GM23338 (cell line): ENCODE measurements at regions not wholly inside any gene's neighbourhood (a gene's known extent, or its start where the extent isn't known, plus 50 kb on each side); places are given as distances from the start of the nearest gene placed in this dataset.

Experiments
- ATAC-seq: fragments of 200-7000 bp; cut with Tn5 transposase; 3 replicates; pipeline ENCODE4 v1.9.1; 2020
- DNase-seq: peaks from one replicate; pipeline ENCODE4 v3.0.0-alpha.2; 2015; ENCODE audit warnings: low spot score
- H2AFZ ChIP-seq: fragments of 200-600 bp; sonication (generic); 2 replicates; pipeline ENCODE4 v1.8.0; 2016; ENCODE audit warnings: antibody characterized with exemption, mild to moderate bottlenecking, moderate library complexity
- H3F3A ChIP-seq: fragments of 200-600 bp; sonication (generic); replicated peaks from 2 replicates; pipeline ENCODE4 v1.8.0; 2017; ENCODE audit warnings: antibody characterized with exemption, mixed run types, low read depth
- H3K27ac ChIP-seq: fragments of 200-600 bp; sonication (generic); 2 replicates; pipeline ENCODE4 v1.6.1; 2016; ENCODE audit warnings: low read depth
- H3K27me3 ChIP-seq: fragments of 200-600 bp; sonication (generic); 2 replicates; pipeline ENCODE4 v1.8.0; 2016; ENCODE audit warnings: mild to moderate bottlenecking, mixed run types, moderate library complexity; ENCODE audit not compliant: insufficient read depth
- H3K36me3 ChIP-seq: fragments of 200-600 bp; sonication (generic); 2 replicates; pipeline ENCODE4 v1.8.0; 2016; ENCODE audit warnings: mild to moderate bottlenecking; ENCODE audit not compliant: insufficient read depth
- H3K4me1 ChIP-seq: fragments of 200-600 bp; sonication (generic); 2 replicates; pipeline ENCODE4 v1.8.0; 2016; ENCODE audit warnings: mild to moderate bottlenecking, moderate library complexity; ENCODE audit not compliant: insufficient read depth
- H3K4me2 ChIP-seq: fragments of 200-600 bp; sonication (generic); 2 replicates; pipeline ENCODE4 v1.7.1; 2017; ENCODE audit warnings: mixed run types
- H3K4me3 ChIP-seq: fragments of 200-600 bp; sonication (generic); 2 replicates; pipeline ENCODE4 v1.6.1; 2016; ENCODE audit warnings: mixed run types
- H3K79me2 ChIP-seq: fragments of 200-600 bp; sonication (generic); replicated peaks from 2 replicates; pipeline ENCODE4 v1.8.0; 2017; ENCODE audit warnings: mild to moderate bottlenecking; ENCODE audit not compliant: insufficient read depth
- H3K9me2 ChIP-seq: fragments of 200-600 bp; sonication (generic); 2 replicates; pipeline ENCODE4 v1.8.0; 2017; ENCODE audit not compliant: insufficient read depth
- H4K20me1 ChIP-seq: fragments of 200-600 bp; sonication (generic); replicated peaks from 2 replicates; pipeline ENCODE4 v1.8.0; 2017; ENCODE audit warnings: mild to moderate bottlenecking; ENCODE audit not compliant: insufficient read depth
- H3K27ac Mint-ChIP-seq: 2 replicates; pipeline ENCODE4 v1.8.0; 2020; ENCODE audit warnings: inconsistent platforms, mild to moderate bottlenecking, moderate library complexity, mixed read lengths
- H3K27me3 Mint-ChIP-seq: 3 replicates; pipeline ENCODE4 v1.8.0; 2022; ENCODE audit warnings: low read depth, mild to moderate bottlenecking, moderate library complexity, mixed read lengths, inconsistent platforms; ENCODE audit not compliant: insufficient read depth, poor library complexity
- H3K36me3 Mint-ChIP-seq: 3 replicates; pipeline ENCODE4 v1.8.0; 2021; ENCODE audit warnings: low read depth, mild to moderate bottlenecking, inconsistent platforms, moderate library complexity, mixed read lengths
- H3K4me1 Mint-ChIP-seq: 3 replicates; pipeline ENCODE4 v1.8.0; 2020; ENCODE audit warnings: mild to moderate bottlenecking, inconsistent platforms, mixed read lengths
- H3K4me3 Mint-ChIP-seq: 3 replicates; pipeline ENCODE4 v1.8.0; 2021; ENCODE audit warnings: moderate library complexity, mild to moderate bottlenecking, inconsistent platforms, mixed read lengths
- H3K9me3 Mint-ChIP-seq: 3 replicates; pipeline ENCODE4 v1.8.0; 2020; ENCODE audit warnings: moderate library complexity, mild to moderate bottlenecking, inconsistent platforms, mixed read lengths
- CREB1 ChIP-seq: fragments of 250-450 bp; sonication (Bioruptor Pico); IDR thresholded peaks from 2 replicates; pipeline ENCODE4 v1.5.0; 2020; ENCODE audit warnings: low read depth, mild to moderate bottlenecking, moderate library complexity
- EZH2phosphoT487 ChIP-seq: fragments of 200-600 bp; sonication (generic); IDR thresholded peaks from one replicate; pipeline ENCODE4 v1.8.1; 2018; ENCODE audit warnings: antibody characterized with exemption; ENCODE audit not compliant: unreplicated experiment
- NANOG ChIP-seq: IDR thresholded peaks from 2 replicates; pipeline ENCODE4 v1.6.1; 2016; ENCODE audit warnings: antibody characterized with exemption, borderline replicate concordance
- POLR2AphosphoS5 ChIP-seq: IDR thresholded peaks from 2 replicates; pipeline ENCODE4 v1.6.1; 2016; ENCODE audit warnings: antibody characterized with exemption, low read depth
- STAT1 ChIP-seq: IDR thresholded peaks from one replicate; pipeline ENCODE4 v1.6.1; 2016; ENCODE audit warnings: antibody characterized with exemption; ENCODE audit not compliant: unreplicated experiment
- ZNF114 ChIP-seq: fragments of 250-450 bp; sonication (Bioruptor Pico); IDR thresholded peaks from 2 replicates; pipeline ENCODE4 v1.5.0; 2020; ENCODE audit warnings: mild to moderate bottlenecking, moderate library complexity
- ZNF462 ChIP-seq: fragments of 250-450 bp; sonication (Bioruptor Pico); IDR thresholded peaks from 2 replicates; pipeline ENCODE4 v1.5.0; 2020; ENCODE audit warnings: mild to moderate bottlenecking, moderate library complexity
- TF ChIP-seq, protein P1 (sequence below): IDR thresholded peaks from one replicate; pipeline ENCODE4 v1.6.1; 2018; ENCODE audit warnings: antibody characterized with exemption; ENCODE audit not compliant: unreplicated experiment
- TF ChIP-seq, protein P2 (sequence below): IDR thresholded peaks from 2 replicates; pipeline ENCODE4 v1.6.1; 2016; ENCODE audit warnings: antibody characterized with exemption
- TF ChIP-seq, protein P3 (sequence below), 2 experiments: fragments of 200-600 bp in 1 of 2; sonication (generic) in 1 of 2; conservative IDR thresholded peaks; 2 replicates each; pipeline versions ENCODE4 v1.5.1 to v1.6.1; 2016 to 2017; ENCODE audit warnings: antibody characterized with exemption in 2 of 2, low read depth in 2 of 2, mild to moderate bottlenecking in 2 of 2, moderate library complexity in 1 of 2

DNA sequence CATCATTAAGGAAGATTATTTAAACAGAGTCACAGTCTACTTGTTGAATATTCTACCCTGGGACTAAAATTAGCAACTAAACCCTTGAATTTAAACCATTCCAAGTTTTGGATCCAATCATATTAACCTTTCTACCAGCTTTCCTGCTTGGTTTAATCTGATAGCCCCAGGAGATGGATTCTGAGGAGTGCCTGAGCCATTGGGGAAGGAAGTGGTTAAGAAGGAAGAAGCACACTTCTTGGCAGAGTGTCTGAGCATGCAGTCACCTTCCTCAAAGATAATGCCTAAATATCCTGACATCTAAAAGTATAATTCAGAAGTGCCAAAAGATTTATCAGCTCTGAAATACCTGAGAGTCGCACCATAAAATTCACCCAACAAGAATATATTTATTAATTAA lies 74.1 kb upstream of the SNCAIP start:
- Mint-ChIP-seq H3K4me1 (peaks cover 2% of the 10 kb centered on the region; the same call in 1 of the 3 replicates), H3K9me3 (peaks cover 3% of the 10 kb centered on the region; the same call in 1 of the 3 replicates), H3K27ac (no peak overlapping the region), H3K27me3 (peaks cover 2% of the 10 kb centered on the region), H3K4me3 (no peak overlapping the region), H3K36me3 (no peaks in the 10 kb centered on the region; the same call in 2 of the 3 replicates)
- TF ChIP-seq CREB1 (CRISPR knock-in tag) (no peak), ZNF114 (CRISPR knock-in tag) (no peak)
- DNase-seq (no peak), ATAC-seq (no peak)
- Histone ChIP-seq H3K27ac (no peak overlapping the region), H3F3A (no peaks in the 10 kb centered on the region), H3K4me1 (no peaks in the 10 kb centered on the region), H3K36me3 (no peaks in the 10 kb centered on the region), H3K4me2 (no peak overlapping the region), H3K79me2 (no peaks in the 10 kb centered on the region), H3K4me3 (no peak overlapping the region), H2AFZ (no peak overlapping the region), H3K9me2 (0 out of 2 replicates have a peak, but pooled peaks cover 7% of the 10 kb centered on the region), H4K20me1 (no peaks in the 10 kb centered on the region), H3K27me3 (no peaks in the 10 kb centered on the region)

DNA sequence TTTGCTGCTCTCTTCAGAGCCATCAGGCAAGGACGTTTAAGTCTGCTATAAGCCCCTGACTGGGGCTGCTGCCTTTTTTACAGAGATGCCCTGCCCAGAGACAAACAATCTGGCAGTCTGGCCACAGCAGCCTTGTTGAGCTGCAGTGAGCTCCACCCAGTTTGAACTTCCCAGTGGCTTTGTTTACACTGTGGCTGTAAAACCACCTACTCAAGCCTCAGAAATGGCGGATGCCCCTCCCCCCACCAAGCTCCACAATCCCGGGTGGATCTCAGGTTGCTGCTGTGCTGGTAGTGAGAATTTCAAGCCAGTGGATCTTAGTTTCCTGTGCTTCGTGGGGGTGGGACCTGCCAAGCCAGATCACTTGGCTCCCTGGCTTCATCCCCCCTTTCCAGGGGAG lies 59.7 kb upstream of the SNCAIP start:
- peak overlapping the region; percentile 94; the same call in 1 of the 2 replicates for H2AFZ ChIP-seq
- Mint-ChIP-seq H3K27ac (no peak overlapping the region), H3K27me3 (peaks cover 2% of the 10 kb centered on the region), H3K9me3 (peaks cover 31% of the 10 kb centered on the region), H3K36me3 (peaks cover 11% of the 10 kb centered on the region; the same call in 2 of the 3 replicates), H3K4me3 (no peak overlapping the region), H3K4me1 (peaks cover 3% of the 10 kb centered on the region; the same call in 1 of the 3 replicates)
- H3K36me3 ChIP-seq, result no peaks in the 10 kb centered on the region
- no peaks in the 10 kb centered on the region for H3K9me2 ChIP-seq
- no peak overlapping the region for H3K27ac ChIP-seq
- no peaks in the 10 kb centered on the region for H3K4me1 ChIP-seq
- H3K4me3 ChIP-seq, result no peak overlapping the region
- H3F3A ChIP-seq, result no peaks in the 10 kb centered on the region
- H3K4me2 ChIP-seq, result no peak overlapping the region
- no peaks in the 10 kb centered on the region for H4K20me1 ChIP-seq
- H3K79me2 ChIP-seq, result no peaks in the 10 kb centered on the region
- DNase-seq (peak; percentile 12), ATAC-seq (no peak)
- H3K27me3 ChIP-seq, result no peaks in the 10 kb centered on the region
- TF ChIP-seq ZNF462 (no peak), EZH2phosphoT487 (no peak), ZNF114 (CRISPR knock-in tag) (no peak), STAT1 (no peak), POLR2AphosphoS5 (no peak), NANOG (no peak)
- TF ChIP-seq, protein P1, sequence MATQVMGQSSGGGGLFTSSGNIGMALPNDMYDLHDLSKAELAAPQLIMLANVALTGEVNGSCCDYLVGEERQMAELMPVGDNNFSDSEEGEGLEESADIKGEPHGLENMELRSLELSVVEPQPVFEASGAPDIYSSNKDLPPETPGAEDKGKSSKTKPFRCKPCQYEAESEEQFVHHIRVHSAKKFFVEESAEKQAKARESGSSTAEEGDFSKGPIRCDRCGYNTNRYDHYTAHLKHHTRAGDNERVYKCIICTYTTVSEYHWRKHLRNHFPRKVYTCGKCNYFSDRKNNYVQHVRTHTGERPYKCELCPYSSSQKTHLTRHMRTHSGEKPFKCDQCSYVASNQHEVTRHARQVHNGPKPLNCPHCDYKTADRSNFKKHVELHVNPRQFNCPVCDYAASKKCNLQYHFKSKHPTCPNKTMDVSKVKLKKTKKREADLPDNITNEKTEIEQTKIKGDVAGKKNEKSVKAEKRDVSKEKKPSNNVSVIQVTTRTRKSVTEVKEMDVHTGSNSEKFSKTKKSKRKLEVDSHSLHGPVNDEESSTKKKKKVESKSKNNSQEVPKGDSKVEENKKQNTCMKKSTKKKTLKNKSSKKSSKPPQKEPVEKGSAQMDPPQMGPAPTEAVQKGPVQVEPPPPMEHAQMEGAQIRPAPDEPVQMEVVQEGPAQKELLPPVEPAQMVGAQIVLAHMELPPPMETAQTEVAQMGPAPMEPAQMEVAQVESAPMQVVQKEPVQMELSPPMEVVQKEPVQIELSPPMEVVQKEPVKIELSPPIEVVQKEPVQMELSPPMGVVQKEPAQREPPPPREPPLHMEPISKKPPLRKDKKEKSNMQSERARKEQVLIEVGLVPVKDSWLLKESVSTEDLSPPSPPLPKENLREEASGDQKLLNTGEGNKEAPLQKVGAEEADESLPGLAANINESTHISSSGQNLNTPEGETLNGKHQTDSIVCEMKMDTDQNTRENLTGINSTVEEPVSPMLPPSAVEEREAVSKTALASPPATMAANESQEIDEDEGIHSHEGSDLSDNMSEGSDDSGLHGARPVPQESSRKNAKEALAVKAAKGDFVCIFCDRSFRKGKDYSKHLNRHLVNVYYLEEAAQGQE, result no peak
- TF ChIP-seq, protein P2, sequence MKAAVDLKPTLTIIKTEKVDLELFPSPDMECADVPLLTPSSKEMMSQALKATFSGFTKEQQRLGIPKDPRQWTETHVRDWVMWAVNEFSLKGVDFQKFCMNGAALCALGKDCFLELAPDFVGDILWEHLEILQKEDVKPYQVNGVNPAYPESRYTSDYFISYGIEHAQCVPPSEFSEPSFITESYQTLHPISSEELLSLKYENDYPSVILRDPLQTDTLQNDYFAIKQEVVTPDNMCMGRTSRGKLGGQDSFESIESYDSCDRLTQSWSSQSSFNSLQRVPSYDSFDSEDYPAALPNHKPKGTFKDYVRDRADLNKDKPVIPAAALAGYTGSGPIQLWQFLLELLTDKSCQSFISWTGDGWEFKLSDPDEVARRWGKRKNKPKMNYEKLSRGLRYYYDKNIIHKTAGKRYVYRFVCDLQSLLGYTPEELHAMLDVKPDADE, result no peak
- TF ChIP-seq, protein P3, sequence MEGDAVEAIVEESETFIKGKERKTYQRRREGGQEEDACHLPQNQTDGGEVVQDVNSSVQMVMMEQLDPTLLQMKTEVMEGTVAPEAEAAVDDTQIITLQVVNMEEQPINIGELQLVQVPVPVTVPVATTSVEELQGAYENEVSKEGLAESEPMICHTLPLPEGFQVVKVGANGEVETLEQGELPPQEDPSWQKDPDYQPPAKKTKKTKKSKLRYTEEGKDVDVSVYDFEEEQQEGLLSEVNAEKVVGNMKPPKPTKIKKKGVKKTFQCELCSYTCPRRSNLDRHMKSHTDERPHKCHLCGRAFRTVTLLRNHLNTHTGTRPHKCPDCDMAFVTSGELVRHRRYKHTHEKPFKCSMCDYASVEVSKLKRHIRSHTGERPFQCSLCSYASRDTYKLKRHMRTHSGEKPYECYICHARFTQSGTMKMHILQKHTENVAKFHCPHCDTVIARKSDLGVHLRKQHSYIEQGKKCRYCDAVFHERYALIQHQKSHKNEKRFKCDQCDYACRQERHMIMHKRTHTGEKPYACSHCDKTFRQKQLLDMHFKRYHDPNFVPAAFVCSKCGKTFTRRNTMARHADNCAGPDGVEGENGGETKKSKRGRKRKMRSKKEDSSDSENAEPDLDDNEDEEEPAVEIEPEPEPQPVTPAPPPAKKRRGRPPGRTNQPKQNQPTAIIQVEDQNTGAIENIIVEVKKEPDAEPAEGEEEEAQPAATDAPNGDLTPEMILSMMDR (conservative IDR thresholded peaks at IDR 0.05; ENCODE audit: low read depth in 2 of 2), result no peak
